LoVo (cell line): ENCODE measurements at regions not wholly inside any gene's neighbourhood (a gene's known extent, or its start where the extent isn't known, plus 50 kb on each side); places are given as distances from the start of the nearest gene placed in this dataset.

Experiments used
- DNase-seq: peaks from one replicate; pipeline ENCODE4 v3.0.0-alpha.2; 2016; ENCODE audit warnings: low spot score

DNA sequence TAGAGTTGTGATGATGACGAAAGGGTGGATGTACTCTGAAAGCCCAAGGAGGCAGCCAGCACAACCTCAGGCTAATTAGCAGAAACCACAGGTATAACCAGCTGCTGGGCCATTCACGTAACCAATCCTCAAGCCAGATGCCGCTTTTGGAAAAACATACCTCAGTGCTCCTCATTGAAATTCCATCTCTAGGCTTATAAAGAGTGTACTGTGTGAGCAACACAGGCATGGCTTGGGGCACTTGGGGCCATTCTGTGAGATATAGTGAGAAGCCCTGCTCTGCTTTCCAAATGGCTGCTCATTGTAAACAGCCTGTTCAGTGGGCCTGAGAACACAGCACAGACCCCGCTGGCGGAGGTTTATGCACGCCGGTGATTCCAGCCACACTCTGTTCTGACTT is 182.1 kb upstream of the HHIP start:
- no peak for DNase-seq

DNA sequence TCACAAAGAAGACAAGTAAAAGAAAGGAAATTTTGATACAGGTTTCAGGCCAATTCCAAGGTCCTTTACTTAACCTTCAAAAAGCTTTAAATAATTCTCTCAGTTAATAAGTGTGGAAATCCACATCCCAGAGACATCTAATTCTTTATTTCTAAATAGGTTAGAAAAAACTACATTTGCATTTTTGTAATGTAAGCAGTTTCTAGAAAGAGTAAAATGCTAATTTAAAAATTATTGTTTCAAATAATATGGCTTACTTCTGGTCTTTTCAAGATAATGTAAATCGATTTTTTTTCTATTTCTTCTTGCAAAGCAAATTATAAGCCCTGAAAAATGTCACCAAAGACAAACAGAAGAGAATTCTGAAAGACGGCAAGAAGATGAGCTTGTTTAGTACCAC is 180.4 kb upstream of the HHIP start:
- no peak for DNase-seq

DNA sequence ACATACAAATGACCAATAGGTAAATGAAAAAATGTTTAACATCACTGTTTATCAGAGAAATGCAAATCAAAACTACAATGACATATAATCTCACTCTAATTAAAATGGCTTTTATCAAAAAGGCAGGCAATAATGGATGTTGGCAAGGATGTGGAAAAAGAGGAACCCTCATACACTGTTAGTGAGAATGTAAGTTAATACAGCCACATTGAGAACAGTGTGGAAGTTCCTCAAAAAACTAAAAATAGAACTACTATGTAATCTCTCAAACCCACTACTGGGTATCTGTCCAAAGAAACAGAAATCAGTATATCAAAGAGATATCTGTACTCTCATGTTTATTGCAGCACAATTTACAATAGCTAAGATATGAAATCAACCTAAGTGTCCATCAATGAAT is 165.9 kb upstream of the HHIP start:
- no peak for DNase-seq

DNA sequence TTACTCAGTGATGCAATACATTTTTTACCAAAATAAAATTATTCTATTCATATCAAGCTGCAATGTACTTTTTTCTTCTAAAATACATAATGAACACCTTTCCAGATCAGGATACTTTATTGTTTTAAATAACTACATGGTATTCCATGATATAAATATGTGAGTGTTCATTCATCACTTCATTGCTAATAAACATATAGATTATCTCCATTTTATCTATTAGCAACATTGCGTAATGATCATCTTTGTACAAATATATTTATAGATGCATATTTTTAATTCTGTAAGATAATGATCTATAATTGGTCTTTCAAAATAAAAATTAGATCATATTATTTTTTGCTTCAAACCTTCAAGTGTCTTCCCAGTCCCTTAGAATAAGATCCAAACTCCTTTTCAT is 156.1 kb upstream of the HHIP start:
- DNase-seq = no peak

DNA sequence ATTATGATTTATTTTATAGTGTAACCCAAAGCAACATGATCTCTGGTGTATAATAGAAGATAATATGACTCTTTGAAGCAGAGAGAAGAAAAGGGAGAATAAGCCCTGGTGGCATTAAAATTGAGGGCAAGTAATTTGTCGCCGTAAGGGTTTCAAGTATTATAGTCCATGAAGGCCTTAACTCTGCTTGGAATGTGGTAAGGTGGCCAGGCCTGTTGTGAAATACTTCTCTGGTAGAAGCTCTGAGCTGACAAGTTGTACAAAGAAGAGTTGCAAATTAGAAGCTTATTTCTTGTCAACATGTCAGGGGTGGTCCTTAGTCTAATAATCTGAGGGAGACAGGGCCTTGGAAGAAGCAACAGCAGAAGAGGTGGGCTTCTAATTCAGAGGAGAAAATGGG is 151.7 kb upstream of the HHIP start:
- no peak for DNase-seq

DNA sequence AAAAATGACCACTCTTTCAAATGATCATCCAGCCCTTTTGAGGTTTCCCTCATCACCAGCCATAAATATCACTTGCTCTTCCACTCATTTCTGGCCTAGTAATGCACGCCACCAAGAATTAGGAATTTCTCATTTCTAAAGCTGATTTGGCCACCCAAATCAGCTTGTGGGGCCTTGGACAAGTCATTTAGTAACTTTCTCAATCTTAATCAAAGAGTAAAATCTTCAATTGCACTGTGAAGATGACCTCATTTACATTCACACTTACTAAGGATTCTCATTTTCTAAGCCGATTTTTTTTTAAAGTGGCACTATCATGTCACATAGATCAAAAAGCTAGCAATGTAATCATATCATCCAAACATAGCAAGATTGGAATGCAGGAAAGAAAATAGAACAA is 150.0 kb upstream of the HHIP start:
- no peak for DNase-seq

DNA sequence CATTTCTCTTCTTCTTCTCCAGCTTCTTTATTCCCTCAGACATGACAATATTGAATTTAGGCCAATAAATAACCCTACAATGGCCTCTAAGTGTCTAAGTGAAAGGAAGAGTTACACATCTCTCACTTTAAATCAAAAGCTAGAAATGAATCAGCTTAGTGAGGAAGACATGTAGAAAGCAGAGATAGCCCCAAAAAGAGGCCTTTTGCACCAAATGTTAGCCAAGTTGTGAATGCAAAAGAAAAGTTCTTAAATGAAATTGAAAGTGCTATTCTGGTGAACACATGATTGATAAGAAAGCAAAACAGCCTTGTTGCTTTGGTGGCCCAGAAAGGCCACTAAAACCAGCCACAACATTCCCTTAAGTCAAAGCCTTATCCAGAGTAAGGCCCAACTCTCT is 146.2 kb upstream of the HHIP start:
- no peak for DNase-seq

DNA sequence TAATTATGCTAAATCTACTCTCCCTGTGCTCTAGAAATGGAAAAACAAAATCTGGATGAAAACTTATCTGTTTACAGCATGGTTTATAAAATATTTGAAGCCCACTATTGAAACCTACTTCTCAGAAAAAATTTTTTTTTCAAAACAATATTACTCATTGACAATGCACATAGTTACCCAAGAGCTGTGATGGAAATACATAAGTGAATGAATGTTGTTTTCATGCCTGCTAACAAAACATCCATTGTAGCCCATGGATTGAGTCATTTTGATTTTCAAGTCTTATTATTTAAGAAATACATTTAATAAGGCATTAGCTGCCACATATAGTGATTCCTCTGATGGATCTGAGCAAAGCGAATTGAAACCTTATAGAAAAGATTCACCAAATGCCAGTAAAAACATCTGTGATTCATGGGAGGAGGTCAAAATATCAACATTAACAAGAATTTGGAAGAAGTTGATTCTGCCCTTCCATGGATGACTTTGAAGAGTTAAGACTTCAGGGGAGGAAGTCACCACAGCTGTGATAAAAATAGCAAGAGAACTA is 144.7 kb upstream of the HHIP start:
- DNase-seq = no peak

DNA sequence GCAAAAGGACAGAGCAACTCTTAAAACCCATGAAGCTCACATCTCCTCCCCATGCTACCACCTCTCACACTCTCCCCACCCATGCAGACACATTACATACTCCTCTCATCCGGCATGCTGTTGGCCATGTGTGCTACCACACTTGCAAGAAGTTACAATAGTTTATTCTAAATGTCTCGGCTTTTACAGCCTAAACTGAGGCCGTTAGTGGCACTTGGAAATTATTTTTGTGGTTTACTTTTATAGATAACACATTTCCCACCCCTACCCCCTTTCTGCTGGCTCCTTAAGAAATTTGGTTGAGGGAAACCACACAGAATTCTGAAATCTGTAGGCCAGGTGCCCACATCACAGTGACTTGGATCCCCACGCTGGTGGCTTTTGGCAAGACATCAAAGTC is 141.1 kb upstream of the HHIP start:
- peak; percentile 33 for DNase-seq

DNA sequence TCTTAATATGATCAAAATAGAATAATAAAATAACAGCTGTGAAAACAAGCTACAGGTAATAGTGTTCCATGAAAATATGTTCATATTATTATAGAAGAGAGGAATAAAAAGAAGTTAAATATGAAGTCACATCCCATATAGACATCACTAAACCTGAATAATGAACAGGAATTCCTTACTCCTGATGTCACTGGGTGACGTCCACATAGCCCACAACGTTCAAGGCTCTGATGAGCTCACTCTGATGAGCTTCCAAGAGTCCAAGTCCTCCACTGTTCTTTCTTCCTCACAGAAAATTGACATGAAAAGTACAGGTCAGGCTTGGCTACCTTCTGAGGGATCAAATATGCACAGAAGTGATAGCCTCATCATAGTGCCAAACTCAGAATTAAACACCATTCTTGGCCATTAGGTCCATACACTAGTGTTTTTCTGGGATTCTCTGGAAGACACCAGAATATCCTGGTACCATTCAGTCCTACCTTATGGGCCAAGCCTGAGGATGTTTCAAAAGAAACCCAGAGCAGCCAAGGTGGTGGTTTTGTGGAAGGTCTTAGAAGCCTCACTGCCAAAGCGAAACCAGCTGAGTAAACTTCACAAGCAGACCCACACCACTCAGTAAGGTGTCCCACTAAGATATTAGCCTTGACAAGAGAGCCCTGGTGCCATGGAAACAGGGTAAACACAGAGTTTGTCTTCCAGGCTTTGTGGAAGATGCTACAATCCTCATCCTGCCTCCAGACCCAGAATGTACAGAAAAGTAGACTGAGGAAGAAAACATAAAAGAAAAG is 138.4 kb upstream of the HHIP start:
- DNase-seq = no peak

DNA sequence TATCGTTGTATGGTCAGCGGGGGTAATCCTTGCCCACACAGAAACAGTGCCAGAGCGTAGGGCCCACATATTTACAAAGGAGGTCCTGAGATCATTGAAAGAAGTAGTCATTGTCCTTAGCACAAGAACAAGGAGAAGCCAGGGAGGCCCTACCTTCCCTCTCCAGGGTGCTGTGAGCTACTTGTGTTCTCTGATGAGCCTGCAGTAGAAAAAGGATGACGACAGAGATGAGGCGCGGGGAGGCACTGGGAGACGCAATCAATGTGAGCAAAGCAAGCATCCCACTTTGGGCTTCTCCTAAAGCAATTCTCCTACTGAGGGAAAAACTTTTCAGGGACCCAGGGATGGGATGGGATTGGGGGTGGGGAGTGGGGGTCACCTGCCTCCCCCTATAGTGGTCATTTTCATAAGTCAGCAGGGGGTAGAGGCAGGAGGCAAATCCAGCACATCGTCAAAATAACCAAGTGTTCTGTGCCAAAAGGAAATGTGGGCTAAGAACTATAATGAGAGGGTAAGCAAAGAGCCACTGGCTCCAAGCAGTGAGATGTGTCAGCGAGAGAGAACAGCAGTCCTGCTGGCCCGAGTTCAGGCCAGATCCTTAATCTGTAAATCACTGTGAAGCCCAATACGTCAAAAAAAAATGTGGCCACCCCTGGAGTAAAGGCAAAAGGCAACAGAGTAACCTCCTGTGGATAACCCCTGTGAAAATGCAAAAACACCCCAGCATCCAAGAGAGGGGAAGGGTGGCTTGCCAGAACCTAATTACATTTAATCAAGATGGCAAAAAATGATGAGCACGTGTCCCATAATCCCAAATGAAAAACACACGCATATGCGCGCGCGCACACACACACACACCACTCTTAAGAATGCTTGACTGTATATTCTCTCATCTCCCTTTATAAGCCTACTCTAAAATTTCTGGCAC is 136.6 kb upstream of the HHIP start:
- no peak for DNase-seq

DNA sequence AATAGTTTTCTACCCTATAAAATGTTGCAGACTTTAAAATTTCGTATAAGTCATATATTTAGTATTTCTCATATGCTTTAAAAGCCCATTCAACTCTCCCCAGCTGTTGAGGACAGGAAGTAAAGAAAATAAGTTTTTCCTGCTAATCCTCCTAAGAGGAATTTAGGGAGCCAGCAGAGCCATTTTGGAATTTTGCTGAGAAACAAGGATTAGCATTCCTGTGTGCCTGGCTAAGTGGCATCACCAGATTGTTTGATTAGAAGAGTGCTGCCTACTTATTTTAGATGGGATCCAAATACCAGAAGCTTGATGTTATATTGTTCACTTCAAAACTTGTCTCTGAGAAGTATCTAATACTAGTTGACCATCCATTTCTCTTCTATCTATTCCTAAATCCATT is 131.2 kb upstream of the HHIP start:
- no peak for DNase-seq

DNA sequence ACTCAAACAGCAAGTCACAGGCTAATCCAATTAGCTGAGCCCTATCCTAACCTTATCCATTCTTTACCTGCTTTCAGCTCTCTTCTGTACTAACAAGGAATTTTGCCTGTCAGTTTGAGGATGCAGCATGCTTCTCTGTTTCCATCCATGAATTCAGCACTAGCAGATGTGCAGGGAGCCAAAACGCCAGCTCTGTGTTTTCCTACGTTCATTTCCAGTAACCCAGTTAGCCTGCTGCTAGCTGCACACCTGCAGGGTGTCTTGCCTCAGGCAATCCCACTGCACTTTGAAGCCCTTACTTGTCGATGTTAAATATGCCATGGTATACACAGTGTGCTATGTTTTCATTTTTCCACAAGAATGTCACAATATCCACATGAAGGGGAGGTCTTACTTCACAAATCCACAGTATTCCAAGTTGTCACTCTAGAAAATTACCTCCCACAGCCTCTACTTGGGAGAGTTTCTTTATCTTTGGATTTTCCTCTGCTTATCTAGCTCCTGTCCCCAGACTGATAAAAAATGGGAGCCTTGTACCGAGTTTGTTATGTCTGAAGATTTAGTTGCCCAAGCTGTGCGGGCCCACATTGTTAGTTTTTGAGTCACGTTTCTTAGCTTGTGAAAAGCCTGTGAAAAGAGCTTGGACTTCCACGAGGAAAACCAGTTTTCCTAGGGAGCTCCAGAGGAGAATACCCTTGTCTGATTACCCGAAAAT is 127.6 kb upstream of the HHIP start:
- no peak for DNase-seq

DNA sequence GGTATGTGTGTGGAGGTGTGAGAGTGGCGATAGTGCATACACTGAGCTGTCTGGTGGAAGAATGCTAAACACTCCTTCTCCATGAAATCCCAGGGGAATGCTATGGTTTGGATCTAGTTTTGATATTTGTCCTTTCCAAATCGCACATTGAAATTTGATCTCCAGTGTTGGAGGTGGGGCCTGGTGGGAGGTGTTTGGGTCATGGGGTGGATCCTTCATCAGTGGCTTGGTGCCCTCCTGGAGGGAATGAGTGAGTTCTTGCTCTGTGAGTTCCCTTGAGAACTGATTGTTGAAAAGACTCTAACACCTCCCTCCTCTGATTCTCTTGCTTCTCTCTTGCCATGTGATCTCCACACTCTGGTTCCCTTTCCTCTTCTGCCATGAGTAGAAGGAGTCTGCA is 114.1 kb upstream of the HHIP start:
- no peak for DNase-seq

DNA sequence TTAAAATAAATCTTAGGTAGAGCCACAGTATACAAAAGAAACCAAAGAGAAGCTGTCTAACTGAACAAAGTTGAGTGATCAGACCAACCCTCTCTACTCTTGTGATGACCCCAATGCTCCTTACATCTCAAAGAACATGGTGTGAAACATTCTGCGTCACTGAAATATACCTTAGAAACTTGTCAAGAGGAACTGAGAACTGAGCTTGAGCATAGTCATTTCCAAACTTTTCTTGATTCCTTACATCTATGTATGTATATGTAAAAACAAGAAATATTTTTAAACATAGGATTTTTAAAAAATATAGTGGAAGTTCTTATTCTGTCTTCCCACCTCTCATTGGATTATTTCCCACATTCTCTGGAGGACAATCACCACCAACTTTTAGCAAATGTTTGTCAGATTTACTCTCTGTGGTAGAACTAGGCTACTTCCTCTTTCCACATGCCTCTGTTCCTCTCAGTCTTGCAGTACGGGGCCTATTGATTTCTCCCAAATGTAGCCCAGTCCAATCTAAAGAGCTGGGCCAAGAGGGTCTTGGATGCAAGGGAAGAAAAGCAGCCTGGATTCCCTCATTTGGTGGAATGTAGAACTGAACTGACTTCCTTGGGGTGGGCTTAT is 98.2 kb upstream of the HHIP start:
- no peak for DNase-seq

DNA sequence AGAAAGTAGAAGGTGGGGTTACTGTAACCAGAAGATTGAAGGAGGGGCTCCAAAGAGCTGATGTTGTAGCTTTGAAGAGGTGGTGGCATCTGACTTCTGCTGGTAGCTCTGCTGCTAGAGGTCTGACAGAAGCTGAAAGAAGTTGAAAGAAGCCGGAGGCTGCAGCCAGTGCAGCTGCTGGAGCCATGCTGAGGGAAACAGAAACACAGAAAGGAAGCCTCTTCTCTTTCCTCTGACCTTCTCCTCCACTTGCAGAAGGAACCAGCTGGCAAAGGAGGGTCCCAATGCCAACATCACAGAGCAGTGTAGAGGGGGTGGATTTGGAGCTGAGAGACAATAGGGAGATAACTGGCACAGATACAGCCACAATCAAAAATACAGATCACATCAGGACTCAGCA is 89.3 kb upstream of the HHIP start:
- no peak for DNase-seq

DNA sequence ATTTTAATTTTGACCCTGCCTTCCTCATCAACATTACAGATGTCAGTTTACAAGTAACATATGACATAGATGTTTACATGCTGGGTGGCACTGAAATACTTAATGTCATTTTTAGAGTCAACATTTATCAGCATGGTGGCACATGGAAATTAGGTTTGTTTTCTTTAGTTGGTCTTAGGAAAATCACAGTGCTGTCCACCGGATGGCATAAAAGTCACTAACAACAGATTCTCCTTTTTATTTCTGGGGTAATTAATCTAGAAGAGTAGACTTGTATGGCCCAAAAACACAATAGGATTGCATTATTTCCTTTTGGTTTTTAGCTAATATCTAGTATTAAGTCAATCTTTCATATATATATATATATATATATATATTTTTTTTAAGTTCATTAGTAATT is 88.6 kb upstream of the HHIP start:
- no peak for DNase-seq

DNA sequence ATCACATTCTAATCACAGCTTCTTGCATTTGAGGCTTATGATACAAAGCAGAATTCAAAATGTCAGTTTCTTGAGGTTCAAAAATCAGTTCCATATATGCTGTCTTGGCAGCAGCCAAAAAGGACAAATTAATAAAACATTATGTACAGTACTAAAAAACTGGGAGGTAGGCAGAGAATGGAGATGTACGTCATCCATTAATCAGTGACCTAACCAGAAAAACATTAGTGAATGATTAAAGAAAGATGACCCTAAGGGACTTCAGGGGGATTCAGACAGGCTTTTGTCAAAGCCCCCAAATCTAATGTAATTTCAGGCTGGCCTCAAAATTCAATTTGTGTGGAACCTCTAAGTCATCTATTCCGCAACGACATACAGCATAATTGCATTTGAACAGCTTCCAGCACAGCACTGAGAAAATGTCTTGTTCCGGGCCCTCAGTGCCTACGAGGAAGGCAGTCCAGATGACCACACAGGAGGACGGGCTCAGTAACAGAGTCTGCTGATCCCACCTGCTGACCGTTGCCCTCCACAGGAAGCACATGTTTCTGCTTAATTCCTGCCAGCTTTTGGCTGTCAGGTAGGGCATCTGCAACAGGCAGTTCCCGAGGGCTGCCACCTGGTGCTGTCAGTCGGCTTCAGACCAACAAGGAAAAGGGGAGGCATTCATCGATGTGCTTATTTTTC is 83.8 kb upstream of the HHIP start:
- DNase-seq = no peak

DNA sequence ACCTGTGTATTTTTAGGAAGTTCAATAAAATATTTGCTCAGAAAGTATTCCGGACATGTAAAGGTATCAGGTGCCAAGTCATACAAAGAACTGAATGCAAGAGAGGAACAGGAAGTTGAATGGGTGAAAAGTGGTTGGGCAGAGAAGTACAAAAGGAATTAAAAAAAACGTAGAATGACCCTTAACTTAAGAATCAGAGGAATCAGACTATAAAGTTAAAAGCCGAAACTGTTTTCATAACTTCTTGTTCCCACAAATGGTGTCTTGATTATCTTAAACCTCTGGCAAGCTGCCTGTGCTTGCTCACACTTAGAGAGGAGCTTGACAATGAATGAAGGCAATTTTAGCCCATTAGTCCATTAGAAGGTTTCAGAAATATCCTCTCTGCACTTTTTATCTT is 81.6 kb upstream of the HHIP start:
- DNase-seq = no peak

DNA sequence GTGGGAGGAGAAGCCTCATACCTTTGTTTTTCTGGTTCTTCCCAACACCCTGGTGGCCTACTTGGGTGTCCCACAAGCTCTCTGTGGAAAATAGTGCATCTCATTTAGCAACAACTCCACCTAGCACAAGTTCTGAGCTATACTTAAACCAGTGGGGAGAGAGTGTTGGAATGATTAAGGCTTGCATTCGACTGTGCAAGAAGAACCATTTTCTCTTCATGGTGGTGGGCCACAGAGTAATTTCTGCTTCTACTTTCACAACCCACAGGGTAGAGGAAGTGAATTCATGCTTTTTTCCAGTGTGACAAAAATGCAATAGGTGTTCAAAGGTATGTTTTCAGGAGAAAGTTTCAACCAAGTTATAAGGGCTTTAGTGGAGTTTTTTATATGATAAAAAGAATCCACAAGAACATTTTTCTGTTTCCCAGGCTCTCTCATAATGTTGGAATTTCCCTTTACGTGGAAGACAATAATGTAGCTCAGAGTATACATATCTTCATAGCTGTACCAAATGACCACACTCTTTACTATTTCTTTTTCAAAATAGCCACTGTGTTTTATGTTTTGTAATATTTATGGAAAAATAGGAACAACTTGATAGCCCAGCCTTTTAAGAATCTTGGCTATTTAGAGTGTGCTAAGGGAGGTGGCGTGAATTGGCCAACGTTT is 80.3 kb upstream of the HHIP start:
- no peak for DNase-seq

DNA sequence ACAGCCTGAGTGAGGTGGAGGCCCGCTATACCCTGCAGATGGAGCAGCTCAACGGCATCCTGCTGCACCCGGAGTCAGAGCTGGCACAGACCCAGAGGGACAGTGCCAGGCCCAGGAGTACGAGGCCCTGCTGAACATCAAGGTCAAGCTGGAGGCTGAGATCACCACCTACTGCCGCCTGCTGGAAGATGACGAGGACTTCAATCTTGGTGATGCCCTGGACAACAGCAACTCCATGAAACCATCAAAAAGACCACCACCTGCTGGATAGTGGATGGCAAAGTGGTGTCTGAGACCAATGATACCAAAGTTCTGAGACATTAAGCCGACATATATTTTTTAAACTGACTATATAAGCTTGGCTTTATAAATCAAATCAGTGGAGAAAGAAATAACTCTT is 73.3 kb upstream of the HHIP start:
- DNase-seq = no peak
